NCI-H526 (cell line): ENCODE measurements at regions not wholly inside any gene's neighbourhood (a gene's known extent, or its start where the extent isn't known, plus 50 kb on each side); places are given as distances from the start of the nearest gene placed in this dataset.

Source experiments
- DNase-seq, 2 experiments: peaks; one replicate each; lab custom pipeline; 2025; lab: John Stamatoyannopoulos, UW

DNA sequence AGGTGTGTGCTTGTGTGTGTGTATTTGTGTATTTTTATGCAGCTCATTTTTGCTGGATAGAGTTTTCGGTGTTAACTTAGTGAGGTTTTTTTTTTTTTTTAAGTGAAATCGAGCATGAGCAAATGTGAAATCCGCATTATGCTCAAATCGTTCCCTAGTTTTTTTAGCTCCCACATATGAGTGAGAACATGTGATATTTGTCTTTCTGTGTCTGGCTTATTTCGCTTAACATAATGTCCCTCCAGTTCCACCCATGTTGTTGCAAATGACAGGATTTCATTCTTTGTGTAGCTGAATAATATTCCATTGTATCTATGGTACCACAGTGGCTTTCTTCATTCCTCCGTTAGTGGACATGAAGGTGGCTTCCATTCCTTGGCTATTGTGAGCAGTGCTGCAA lies 1103.3 kb upstream of the EEF2KMT start:
- DNase-seq = no peak

DNA sequence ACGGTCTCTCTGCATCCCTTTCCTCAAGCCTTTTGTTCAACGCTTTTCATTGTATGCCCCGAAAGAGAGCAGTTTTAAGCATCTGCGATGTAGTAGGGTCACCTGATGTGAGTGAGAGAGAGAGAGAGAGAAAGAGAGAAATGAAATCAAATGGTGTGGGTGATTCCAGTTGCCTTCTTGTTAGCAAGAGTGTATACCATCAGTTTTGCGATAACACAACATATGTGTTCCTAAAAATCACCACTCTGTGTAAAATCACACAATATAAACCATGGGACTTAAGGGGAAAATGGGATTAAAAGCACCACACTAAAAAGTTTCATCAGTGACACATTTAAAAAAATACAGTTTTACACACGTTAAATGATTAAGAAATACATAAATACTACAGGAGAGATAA lies 1102.7 kb upstream of the EEF2KMT start:
- no peak for DNase-seq

DNA sequence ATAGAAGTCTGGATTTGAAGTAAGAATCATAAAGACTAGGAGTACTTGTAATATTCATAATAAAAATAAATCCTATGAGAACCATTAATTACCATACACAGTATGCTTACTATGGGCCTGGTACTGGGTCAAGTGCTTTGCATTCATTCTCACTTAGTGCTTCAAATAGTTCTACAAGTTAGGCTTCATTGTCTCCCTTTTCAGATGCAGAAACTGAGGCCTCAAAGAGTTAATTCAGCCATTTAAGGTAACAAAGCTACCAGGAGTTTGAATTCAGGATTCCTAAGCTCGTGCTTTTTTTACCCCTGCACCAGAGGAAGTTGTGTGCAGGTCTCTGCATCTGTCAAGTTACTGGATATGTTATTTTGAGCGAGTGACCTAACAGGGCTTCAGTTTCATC lies 1098.4 kb upstream of the EEF2KMT start:
- DNase-seq = no peak

DNA sequence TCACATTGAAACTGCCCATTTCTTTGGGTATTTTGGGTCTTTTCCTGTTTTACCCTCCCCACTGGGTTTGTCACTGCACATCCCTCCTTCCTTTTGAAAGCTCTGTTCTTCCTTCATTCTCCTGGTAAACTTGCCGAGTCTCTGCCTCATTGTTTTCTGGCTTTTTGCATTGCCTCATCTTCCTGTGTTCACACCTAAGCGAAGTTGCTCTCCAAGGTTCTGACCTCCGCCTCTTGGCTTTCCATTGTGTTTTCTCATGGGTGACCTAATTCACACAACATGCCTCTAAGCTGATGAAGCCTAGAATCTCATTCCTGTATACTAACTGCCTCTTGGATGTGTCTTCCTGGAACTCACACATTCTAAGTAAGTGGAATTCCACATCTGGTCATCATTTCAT lies 1096.1 kb upstream of the EEF2KMT start:
- DNase-seq = no peak

DNA sequence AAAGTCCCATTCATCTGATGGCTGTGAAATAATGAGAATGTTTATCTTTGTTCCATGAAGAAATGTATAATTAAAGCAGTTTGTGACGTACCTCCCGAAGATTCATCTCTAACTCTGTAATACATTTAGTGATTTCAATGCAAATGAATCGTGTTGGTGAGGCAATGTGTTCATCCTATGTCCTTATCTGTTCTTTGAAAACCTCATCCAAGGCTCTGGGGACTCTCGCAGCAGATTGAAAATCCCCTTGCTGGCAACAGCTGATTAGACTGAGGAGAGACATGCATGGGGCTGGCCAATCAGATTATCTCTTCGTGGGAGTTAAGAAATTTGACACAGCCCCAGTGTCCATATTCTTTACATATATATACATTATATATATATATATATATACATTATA lies 1095.4 kb upstream of the EEF2KMT start:
- DNase-seq = no peak

DNA sequence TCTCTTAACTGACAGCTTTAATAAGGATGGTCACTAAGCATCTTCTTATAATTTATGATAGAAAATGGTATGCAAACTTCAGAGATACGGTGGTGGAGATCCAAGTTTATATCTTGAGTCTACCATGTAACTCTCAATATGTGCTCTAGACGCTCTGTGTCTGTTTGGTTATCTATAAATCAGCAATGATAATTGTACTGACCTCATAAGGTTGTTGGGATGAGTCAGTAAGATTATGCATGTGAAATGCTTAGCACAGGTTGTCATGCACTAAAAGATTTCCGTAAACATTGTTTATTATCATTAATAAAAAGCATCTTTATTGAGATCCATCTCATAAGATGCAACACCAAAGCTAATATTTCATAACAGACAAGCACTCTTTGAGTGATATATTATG lies 1094.9 kb upstream of the EEF2KMT start:
- DNase-seq = no peak

DNA sequence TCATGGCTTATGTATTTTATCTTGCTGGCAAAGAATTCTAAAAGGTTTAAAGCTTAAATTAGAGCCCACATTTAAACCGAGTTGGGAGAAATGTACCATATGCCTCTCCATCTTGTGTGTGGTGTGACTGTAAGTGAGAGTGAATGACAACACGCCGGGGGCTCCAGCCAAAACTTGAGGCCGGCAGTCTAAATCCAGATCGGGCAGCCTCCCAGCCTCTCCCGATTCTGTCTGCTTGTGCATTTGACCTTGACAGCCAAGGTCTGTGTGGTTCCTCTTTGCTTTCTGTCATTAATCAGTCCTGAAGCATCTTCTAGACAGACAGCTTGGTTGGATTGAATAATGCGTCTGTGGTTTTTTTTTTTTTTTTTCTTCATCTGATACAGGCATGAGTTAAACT lies 1093.2 kb upstream of the EEF2KMT start:
- no peak for DNase-seq

DNA sequence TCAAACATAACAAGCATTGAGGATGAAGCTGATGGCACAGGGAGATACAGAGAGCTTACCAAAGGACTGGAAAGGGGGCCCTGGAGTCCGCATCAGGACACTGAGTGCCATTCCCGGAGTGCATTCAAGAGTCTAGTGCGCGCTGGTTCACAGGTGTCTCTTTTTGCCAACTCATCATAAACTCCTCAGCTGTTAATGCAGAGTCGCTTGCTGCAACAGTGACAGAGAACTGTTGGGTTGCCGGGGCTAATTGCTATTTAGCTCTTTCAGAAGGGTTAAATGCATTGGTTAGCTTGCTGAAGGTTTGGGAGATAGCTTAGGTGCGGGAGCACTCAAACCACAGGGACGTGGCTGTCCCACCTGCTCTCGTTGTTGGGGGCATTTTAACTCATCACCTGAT lies 1091.6 kb upstream of the EEF2KMT start:
- DNase-seq = no peak

DNA sequence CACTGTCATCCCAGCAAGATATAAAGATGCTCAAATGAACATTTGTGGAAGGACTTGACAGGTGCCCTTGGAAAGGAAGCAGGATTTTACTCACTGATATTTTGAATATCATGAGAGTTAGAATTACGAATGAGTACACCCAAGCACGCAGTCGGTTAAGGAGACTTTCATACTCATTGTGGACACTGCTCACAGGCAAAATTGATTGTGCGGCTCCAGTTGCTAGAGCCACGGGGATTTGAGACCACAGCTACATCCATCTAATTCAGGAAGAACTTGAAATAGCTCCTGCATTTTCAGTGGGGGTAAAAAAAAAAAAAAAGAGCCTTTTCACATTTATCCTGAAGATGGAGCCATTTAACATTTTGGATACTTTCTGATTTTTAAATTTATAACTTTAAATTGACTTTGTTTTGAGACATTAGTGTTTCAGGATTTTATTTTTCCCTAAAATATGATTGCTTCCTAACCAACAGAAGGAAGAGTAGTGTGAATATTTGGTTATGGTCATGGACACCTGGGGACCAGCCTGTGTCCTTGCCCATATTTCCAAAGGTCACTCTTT lies 1080.1 kb upstream of the EEF2KMT start:
- peak in 1 of 2 experiments; percentile 11 for DNase-seq

DNA sequence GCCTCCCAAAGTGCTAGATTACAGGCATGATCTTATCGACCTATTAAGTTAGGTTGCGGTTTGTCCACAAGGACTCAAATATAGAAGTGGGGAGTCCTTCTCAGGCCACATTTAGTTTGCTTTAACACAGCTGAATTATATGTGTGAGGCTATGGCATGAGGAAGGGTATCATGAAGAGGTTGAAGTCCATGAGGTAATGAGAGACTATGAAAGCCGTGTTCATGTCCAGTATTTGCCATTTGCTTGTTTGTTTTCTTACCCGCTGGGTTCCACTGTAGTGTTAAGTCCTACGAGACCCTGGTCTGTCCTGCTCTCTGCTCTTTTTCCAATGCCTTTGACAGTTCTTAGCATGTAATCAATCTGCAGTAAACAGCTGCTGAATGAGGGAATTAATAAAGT lies 1072.4 kb upstream of the EEF2KMT start:
- DNase-seq = no peak

DNA sequence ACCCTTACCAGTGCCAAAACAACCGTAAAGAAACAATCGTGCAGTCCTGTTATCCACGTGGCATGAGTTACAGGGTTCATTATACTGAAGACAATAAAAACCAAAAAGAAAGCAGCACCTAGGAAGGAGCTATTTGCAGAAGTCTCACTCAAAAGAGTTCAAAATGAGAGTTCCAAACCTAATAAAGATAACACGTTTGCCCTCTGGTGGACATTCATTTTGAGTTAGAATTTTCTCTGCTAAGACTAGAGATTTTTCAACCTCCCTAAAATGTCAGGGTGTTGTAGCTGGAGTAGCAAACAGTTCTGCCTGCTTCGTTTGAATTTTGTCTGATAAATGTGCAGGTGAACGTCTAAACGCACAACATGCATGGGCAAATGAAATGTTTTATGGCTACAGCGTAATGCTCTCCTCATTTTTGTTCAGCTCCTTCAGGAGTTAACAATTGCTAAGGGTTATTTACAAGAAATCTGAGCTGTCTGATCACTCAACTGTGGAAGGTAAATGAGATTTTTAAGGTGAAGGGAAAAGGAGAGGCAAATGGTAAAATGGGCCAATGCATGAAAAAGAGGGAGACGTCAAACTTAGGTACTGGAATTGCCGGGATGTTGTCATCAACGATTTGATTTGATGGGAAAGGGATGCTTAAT lies 1067.9 kb upstream of the EEF2KMT start:
- peak in 1 of 2 experiments; percentile 12 for DNase-seq

DNA sequence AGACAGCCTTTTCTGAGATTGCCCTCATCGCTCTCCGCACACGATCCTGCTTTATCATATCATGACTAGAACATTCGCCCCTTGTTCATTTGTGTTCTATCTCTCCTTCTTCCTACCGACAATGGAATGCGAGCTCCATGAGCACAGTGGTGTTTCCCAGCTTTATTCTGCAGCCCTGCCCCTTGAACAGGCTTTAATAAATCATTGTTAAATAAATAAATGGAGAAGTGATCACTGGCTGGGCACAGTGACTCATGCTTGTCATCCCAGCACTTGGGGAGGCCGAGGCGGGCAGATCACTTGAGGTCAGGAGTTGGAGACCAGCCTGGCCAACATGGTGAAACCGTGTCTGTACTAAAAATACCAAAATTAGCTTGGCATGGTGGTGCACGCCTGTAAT lies 1063.3 kb upstream of the EEF2KMT start:
- no peak for DNase-seq

DNA sequence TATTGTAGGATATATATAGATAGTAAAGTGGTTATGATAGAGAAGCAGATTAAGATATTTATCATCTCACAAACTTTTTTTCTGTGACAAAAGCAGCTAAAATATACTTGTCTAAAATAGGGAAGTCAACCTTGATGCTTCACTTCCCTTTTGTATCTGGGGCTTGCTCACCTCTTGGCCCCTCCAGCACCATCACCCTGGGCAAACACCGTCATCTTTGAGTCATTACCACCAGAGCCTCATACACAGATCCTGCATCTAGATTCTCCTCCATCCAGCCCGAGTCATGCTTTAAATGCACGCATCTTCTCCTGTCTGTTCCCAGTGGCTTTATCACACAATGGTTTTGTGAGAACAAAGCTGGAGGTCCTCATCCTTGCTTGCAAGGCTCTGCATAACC lies 1062.7 kb upstream of the EEF2KMT start:
- no peak for DNase-seq

DNA sequence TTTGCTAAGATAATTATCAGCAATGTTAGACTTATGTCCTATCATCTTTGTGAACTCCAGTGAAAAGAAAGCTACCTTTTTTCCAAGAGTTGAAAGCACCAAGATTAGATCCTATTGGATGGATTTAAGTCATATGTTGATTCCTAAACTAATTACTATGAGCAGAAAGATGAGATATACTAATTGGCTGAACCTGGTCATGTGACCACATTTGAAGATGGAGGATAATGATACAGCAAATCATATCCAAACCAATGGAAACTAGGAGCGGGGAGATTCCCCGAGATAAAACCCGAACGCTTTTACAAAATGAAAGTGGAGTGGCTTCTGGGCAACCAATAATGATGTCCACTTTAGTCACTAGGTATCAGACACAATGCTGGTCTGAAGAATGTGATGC lies 1060.2 kb upstream of the EEF2KMT start:
- DNase-seq = no peak

DNA sequence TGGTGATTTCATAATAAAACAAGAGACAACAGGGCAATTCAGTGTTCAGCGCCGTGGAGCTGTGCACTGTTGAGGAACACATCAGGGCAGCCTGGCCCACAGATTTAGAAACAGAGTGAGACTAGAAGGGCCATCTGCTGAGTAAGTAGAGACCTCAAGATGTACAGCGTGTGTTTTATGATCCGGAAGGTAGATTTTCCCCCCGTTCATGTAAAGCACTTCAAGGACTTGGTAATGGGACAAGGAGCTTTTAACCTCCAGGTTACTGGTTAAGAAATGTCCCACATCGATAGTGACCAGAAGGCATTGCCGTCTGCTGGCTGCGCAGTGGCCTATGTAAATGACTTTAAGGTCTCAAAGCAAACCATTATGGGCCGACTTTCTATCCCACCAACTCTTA lies 1057.7 kb upstream of the EEF2KMT start:
- DNase-seq = no peak

DNA sequence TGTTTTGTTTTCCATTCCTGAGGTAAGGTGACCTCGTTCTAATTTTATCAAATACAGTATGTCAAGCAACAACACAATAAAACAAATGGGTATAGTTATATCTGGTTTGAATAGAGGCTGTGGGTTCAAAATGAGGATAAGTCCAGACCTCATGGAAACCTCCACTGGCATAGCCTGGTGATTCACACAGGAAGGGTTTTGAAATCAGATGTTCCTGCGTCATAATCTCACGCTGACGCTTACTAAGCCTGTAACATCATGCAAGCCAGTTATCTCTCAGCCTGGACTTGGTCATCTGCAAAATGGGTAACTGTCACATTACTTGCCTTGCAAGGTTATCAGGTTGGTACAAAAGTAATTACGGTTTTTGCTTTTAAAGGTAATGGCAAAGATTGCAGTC lies 1056.3 kb upstream of the EEF2KMT start:
- DNase-seq = no peak

DNA sequence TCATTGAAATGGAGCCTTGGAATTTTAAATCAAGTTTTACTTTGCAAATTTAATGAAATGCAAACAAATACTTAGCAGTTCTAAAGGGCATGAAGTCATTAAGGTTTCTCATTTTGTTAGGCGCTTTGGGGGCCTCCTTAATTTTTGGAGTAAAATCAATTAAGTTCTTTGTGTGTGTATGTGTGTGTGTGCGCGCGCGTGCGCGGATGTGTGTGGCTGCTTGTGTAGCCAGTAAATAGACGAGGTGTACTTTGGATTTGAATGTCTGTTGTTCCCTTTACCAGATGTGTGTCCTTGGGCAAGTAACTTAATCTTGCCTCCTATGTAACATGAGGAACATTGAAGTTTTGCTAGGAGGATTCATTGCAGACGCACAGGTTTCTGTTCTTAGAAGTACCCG lies 1051.4 kb upstream of the EEF2KMT start:
- peak in 1 of 2 experiments; percentile 1 for DNase-seq

DNA sequence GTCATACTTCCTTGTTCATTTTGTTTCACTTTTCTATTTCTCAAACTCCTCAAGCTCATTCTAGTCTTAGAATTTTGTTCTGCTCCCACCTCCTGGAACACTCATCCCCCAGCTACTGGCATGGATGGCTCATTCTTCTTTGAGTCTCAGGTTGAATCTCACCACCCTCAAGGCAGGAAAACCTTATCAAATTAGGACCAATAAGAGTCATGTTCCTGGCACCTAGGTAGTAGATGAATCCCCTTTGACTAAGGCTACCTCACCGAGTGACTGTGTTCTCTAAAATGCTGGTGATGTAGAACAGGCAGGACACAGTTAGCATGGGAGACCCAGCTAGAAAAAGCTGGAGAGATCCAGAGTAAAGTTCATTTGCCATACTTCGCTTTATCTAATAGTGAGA lies 1050.8 kb upstream of the EEF2KMT start:
- no peak for DNase-seq

DNA sequence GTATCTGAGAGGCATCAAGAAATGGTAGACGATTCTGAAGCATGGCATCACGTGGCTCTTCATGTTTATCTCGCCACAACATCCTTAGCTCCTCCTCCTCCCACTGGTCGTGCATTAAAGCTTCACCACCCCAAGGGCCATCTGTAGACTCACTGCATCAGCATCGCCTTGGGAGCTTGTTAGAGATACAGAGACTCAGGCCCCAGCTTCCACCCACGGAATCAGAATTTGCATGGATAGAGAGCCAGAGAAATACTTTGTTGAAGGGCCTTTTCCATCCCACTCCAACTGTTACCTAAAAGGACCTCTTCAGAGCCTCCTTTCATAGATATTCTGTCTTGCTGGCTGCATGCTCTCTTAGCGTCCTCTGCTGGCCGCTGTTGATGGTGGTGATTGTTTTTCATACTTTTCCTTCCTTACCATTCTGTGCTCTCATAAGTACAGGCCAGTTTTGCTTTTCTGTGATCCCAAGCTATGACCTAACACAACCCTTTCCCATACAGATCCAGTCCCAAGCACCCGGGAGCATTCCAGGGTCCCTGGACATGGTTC lies 1049.4 kb upstream of the EEF2KMT start:
- no peak for DNase-seq

DNA sequence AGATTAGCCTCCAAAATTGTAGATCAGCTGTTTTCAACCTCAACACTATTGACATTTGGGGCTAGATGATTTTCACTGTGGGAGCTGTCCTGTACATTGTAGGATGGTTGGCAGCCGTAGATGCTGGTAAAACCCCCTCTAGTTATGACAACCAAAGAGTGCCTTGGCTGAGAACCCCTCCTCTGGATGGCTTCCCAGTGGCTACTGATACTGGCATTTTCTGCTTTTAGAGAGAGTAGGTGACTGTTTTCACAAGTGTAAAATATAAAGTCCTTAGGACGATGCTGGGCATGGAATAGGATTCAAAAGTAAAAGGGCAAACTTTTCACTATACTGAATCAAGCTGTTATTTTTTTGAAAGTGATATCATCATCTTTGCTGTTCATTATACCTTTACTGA lies 1048.8 kb upstream of the EEF2KMT start:
- DNase-seq = no peak

DNA sequence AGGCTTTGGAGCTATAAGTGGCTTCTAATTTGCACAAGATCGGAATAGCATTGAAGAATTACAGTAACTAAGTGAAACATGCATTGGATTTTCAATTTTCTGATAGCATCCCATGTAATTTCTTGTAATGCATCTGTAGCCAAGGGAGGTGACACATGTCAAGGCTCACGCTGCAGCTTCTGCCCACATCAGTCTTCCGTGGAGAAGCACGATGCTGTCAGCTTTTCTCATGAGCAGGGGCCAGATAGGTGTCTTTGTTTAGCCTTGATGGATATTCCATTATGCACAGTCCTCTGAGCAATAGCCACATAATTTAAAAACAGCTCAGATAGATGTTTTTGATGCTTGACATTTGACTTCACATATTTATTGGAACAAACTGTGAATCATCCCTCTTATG lies 1046.9 kb upstream of the EEF2KMT start:
- DNase-seq = no peak

DNA sequence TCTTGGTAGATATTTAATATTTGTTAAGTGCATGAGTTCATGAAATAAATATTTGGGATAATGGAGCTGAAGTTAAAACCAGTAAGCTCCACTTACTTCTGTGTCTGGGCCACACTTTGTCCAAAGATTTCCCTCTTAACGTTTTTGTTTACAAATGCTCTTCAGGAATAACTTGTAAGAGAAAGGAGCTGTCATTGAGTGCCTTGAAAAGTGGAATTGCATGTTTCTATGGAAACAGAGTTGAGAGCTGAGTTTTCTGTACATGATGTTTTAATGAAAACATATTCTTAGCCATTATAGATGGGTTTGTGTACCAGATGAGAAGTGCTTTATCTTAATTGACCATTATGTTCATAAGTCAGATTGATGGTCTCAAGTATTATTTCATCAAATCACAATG lies 1045.4 kb upstream of the EEF2KMT start:
- no peak for DNase-seq

DNA sequence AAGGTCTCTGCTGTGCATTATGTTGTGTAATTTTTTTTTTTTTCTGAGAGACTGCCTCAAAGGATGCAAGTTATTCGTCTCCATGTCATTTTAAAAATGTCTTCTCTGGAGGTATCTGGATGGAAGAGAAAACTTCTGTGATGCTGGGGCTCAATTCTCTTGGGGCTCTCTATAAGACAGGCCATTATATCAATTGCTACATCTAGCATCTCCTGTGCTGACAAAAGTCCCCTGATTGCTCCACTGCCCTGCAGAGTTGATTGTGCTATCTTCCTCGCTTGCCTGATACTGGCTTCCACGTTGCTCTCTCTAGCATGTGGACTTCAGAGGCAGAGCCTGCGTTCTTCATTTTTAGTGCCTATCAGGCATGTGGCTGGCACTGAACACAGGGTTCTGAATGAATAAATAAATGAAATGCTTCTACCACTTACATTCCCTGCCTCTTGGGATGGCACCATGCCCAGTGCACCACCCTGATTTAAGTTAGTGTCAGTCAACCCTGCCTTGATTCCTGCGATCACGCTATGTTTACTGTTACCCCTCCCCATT lies 1035.5 kb upstream of the EEF2KMT start:
- DNase-seq = no peak

DNA sequence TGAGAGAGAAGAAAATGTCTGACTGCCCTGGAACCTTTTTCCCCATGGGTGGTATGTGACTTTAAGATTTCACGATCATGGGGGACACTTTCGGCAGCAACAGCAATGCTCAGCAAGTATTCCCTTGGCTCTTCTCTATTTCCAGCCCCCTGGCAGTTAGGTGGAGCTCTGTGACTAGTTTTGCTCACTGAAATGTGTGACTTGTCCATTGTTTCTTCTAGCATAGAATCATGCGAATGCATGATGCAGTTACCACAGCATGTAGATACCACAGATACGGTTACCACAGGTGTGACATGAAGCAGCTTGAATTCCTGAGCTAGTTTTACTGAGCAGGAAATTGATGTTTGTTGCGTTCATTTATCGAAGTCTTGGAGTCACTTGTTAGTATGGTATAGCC lies 1034.5 kb upstream of the EEF2KMT start:
- DNase-seq = peak in 1 of 2 experiments; percentile 30
